WTC11 (cell line): ENCODE measurements at regions not wholly inside any gene's neighbourhood (a gene's known extent, or its start where the extent isn't known, plus 50 kb on each side); places are given as distances from the start of the nearest gene placed in this dataset.

Experiments used
- ATAC-seq: fragments of 200-7000 bp; cut with Tn5 transposase; 2 replicates; pipeline ENCODE4 v1.10.0; 2021; ENCODE audit warnings: mild to moderate bottlenecking, moderate library complexity
- CTCF ChIA-PET: fragments of 300-600 bp; sonication (Branson Sonifier 250); formaldehyde crosslinking; loops from one replicate; lab custom pipeline; 2021; ENCODE audit warnings: antibody characterized with exemption; lab: Charles Lee
- POLR2A ChIA-PET: fragments of 350-600 bp; sonication (Branson Sonifier 250); formaldehyde crosslinking; loops from one replicate; lab custom pipeline; 2021; ENCODE audit warnings: antibody characterized with exemption; lab: Charles Lee
- DNase-seq: peaks from one replicate; pipeline ENCODE4 v3.0.0; 2021; ENCODE audit warnings: low spot score
- H3K27ac Mint-ChIP-seq: 2 replicates; pipeline ENCODE4 v1.8.0; 2021; ENCODE audit warnings: mixed read lengths
- H3K27me3 Mint-ChIP-seq: 2 replicates; pipeline ENCODE4 v1.8.0; 2021; ENCODE audit warnings: low read depth, mild to moderate bottlenecking, moderate library complexity, mixed read lengths
- H3K36me3 Mint-ChIP-seq: 2 replicates; pipeline ENCODE4 v1.8.0; 2021; ENCODE audit warnings: mixed read lengths
- H3K4me1 Mint-ChIP-seq: 2 replicates; pipeline ENCODE4 v1.8.0; 2022; ENCODE audit warnings: mixed read lengths
- H3K4me3 Mint-ChIP-seq: 2 replicates; pipeline ENCODE4 v1.8.0; 2021; ENCODE audit warnings: mild to moderate bottlenecking, moderate library complexity, mixed read lengths
- H3K9me3 Mint-ChIP-seq: 2 replicates; pipeline ENCODE4 v1.8.0; 2021; ENCODE audit warnings: mixed read lengths
- ATF3 ChIP-seq: sonication (generic); formaldehyde crosslinking; conservative IDR thresholded peaks from 2 replicates; pipeline ENCODE4 v1.8.1; 2022; ENCODE audit warnings: mild to moderate bottlenecking, missing genetic modification reagents
- E2F1 ChIP-seq: sonication (generic); formaldehyde crosslinking; IDR thresholded peaks from 2 replicates; pipeline ENCODE4 v1.8.0; 2022; ENCODE audit warnings: mild to moderate bottlenecking, missing genetic modification reagents
- ELF4 ChIP-seq: sonication (generic); formaldehyde crosslinking; IDR thresholded peaks from 2 replicates; pipeline ENCODE4 v1.8.1; 2022; ENCODE audit warnings: low read depth, mild to moderate bottlenecking, moderate library complexity, missing genetic modification reagents
- IRF1 ChIP-seq: sonication (generic); formaldehyde crosslinking; IDR thresholded peaks from 2 replicates; pipeline ENCODE4 v1.8.0; 2023; ENCODE audit warnings: missing genetic modification reagents
- JUN ChIP-seq: sonication (generic); formaldehyde crosslinking; IDR thresholded peaks from 2 replicates; pipeline ENCODE4 v1.8.0; 2023; ENCODE audit warnings: mild to moderate bottlenecking, missing genetic modification reagents
- KAT7 ChIP-seq: sonication (generic); formaldehyde crosslinking; IDR thresholded peaks from 2 replicates; pipeline ENCODE4 v1.8.1; 2023; ENCODE audit warnings: missing genetic modification reagents, mild to moderate bottlenecking, borderline replicate concordance
- NR3C1 ChIP-seq: sonication (generic); formaldehyde crosslinking; conservative IDR thresholded peaks from 2 replicates; pipeline ENCODE4 v1.8.1; 2023; ENCODE audit warnings: low read depth, mild to moderate bottlenecking, missing genetic modification reagents
- PRDM15 ChIP-seq: sonication (generic); formaldehyde crosslinking; IDR thresholded peaks from 2 replicates; pipeline ENCODE4 v1.8.0; 2022; ENCODE audit warnings: missing genetic modification reagents
- PREB ChIP-seq: sonication (generic); formaldehyde crosslinking; IDR thresholded peaks from 2 replicates; pipeline ENCODE4 v1.8.1; 2022; ENCODE audit warnings: mild to moderate bottlenecking, missing genetic modification reagents, moderate library complexity, borderline replicate concordance
- RELA ChIP-seq: sonication (generic); formaldehyde crosslinking; IDR thresholded peaks from 2 replicates; pipeline ENCODE4 v1.8.1; 2022; ENCODE audit warnings: missing genetic modification reagents, mild to moderate bottlenecking, borderline replicate concordance
- TEAD4 ChIP-seq: sonication (generic); formaldehyde crosslinking; IDR thresholded peaks from 2 replicates; pipeline ENCODE4 v1.8.0; 2022; ENCODE audit warnings: mild to moderate bottlenecking, missing genetic modification reagents
- TP53 ChIP-seq: sonication (generic); formaldehyde crosslinking; IDR thresholded peaks from 2 replicates; pipeline ENCODE4 v1.8.1; 2023; ENCODE audit warnings: mild to moderate bottlenecking, missing genetic modification reagents
- USF2 ChIP-seq: sonication (generic); formaldehyde crosslinking; IDR thresholded peaks from 2 replicates; pipeline ENCODE4 v1.8.1; 2023; ENCODE audit warnings: mild to moderate bottlenecking, missing genetic modification reagents, moderate library complexity
- ZNF232 ChIP-seq: sonication (generic); formaldehyde crosslinking; IDR thresholded peaks from 2 replicates; pipeline ENCODE4 v1.8.0; 2022; ENCODE audit warnings: mild to moderate bottlenecking, missing genetic modification reagents
- TF ChIP-seq, protein P1 (sequence below): sonication (generic); formaldehyde crosslinking; IDR thresholded peaks from 2 replicates; pipeline ENCODE4 v1.8.1; 2023; ENCODE audit warnings: mild to moderate bottlenecking, missing genetic modification reagents
- TF ChIP-seq, protein P2 (sequence below): fragments of 250-450 bp; sonication (Bioruptor Pico); IDR thresholded peaks from 2 replicates; pipeline ENCODE4 v1.9.0; 2021; ENCODE audit warnings: mild to moderate bottlenecking, borderline replicate concordance

DNA sequence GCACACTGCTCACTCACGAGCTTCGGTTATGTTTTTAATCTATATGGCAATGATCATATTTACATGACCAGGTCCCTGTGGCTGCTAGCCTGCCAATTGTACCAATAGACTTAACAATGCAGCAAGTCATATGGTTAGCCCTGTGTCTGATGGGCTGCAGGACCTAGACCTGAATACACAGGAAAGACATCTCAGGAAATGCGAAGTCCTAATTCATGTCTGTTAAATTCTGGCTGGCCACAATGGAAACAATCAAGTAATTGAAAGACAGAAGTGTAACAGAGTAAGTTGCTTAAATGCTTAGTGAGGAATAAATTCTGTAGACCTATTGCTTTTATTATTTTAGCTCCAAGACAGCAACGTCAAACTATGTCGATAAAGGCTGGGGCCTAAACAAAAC lies 112.4 kb upstream of the FZD8 start (continued):
- no peak for TF ChIP-seq ELF4 (CRISPR knock-in tag)
- no peak for TF ChIP-seq PREB (CRISPR knock-in tag)
- no peak for TF ChIP-seq JUN
- no peak for TF ChIP-seq PRDM15 (CRISPR knock-in tag)
- TF ChIP-seq, protein P1, sequence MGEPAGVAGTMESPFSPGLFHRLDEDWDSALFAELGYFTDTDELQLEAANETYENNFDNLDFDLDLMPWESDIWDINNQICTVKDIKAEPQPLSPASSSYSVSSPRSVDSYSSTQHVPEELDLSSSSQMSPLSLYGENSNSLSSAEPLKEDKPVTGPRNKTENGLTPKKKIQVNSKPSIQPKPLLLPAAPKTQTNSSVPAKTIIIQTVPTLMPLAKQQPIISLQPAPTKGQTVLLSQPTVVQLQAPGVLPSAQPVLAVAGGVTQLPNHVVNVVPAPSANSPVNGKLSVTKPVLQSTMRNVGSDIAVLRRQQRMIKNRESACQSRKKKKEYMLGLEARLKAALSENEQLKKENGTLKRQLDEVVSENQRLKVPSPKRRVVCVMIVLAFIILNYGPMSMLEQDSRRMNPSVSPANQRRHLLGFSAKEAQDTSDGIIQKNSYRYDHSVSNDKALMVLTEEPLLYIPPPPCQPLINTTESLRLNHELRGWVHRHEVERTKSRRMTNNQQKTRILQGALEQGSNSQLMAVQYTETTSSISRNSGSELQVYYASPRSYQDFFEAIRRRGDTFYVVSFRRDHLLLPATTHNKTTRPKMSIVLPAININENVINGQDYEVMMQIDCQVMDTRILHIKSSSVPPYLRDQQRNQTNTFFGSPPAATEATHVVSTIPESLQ (CRISPR knock-in tag): no peak
- TF ChIP-seq NR3C1 (CRISPR knock-in tag): no peak
- no peak for TF ChIP-seq ATF3 (CRISPR knock-in tag)
- no peak for TF ChIP-seq KAT7
- TF ChIP-seq, all 79 proteins: peak for 0

DNA sequence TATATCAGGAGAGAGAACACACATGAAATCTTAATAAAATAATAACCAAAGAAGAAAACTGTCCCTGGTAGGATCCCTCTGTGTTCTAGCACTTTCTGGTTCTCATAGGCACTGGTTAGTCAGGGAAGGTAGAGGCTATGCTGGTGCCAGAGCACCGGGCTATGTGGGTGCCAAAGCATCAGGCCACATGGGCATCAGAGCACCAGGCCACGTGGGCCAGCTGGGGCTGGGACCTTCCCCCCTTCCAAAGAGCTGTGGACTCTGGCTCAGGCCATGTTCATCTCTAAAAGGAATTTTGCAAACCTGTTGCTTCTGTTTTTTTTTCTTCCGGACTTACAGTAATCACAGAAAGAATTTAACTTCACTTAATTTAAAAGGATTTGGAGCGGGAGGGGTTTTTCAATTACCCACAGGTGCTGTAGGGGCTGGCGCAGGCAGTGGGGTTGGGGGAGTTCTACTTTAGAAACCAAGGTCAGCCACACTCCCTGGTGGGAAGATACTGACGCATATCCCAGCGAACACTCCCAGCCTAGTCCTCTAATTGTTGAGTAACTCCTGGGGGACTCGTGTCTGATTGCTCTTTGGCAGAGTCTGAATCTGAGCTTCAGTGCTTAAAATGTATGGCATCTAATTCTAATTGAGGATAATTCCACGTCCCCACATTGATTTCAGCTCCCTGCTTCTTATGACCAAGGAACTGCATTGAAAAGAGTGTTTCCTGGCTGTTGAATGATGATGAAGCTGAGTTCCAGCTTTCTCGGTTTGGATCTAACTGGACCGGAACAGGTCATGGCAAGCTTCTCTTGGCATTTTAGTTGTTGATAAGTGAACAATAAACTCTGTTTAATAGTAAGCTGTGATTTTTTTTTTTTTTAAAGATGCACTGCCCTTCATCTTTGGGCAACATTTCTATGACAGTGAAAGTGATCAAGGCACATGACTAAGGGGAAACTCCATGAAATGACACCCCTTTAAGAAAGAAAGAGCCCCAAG lies 110.7 kb upstream of the FZD8 start:
- no peaks in the 10 kb centered on the region for H3K27me3 Mint-ChIP-seq
- no peak for TF ChIP-seq ZNF232 (CRISPR knock-in tag)
- no peak for TF ChIP-seq E2F1 (CRISPR knock-in tag)
- H3K27ac Mint-ChIP-seq: no peak overlapping the region
- DNase-seq (no peak), ATAC-seq (0 out of 2 replicates have a peak, but pooled peaks have one; percentile 34)
- ChIA-PET POLR2A (no interaction called here), CTCF (interaction anchor here (1.1 kb wide), 1 partner anchor 29 kb away, joined by 4 read pairs; no protein-coding TSS in a partner anchor)
- H3K9me3 Mint-ChIP-seq: no peaks in the 10 kb centered on the region
- no peaks in the 10 kb centered on the region for H3K36me3 Mint-ChIP-seq
- H3K4me1 Mint-ChIP-seq: peaks cover 23% of the 10 kb centered on the region
- no peak overlapping the region for H3K4me3 Mint-ChIP-seq

DNA sequence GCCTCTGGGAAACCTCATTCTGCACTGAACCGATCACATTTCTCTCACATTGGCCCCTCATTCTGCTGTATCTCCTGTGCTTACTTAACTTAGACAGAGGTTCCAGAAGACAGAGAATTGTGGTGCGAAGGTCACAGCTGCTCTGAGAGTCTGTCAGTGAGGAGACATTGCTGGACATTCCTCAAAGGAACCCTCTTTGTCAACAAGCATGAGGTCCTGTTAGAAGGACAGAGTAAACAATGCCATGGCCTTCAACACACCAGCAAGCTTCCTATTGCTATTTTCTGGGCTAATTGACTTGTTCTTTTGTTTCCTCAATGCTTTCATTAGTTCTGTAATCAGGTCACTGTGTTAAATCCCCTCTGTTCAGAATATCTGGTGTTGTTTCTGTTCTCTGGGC lies 109.3 kb upstream of the FZD8 start:
- ChIA-PET CTCF (no interaction called here), POLR2A (no interaction called here)
- Mint-ChIP-seq H3K9me3 (no peaks in the 10 kb centered on the region), H3K4me1 (peaks cover 26% of the 10 kb centered on the region), H3K36me3 (no peaks in the 10 kb centered on the region), H3K4me3 (no peak overlapping the region), H3K27ac (no peak overlapping the region), H3K27me3 (no peaks in the 10 kb centered on the region)
- DNase-seq (no peak), ATAC-seq (no peak)
- TF ChIP-seq RELA (CRISPR knock-in tag): no peak
- TF ChIP-seq, protein P2, sequence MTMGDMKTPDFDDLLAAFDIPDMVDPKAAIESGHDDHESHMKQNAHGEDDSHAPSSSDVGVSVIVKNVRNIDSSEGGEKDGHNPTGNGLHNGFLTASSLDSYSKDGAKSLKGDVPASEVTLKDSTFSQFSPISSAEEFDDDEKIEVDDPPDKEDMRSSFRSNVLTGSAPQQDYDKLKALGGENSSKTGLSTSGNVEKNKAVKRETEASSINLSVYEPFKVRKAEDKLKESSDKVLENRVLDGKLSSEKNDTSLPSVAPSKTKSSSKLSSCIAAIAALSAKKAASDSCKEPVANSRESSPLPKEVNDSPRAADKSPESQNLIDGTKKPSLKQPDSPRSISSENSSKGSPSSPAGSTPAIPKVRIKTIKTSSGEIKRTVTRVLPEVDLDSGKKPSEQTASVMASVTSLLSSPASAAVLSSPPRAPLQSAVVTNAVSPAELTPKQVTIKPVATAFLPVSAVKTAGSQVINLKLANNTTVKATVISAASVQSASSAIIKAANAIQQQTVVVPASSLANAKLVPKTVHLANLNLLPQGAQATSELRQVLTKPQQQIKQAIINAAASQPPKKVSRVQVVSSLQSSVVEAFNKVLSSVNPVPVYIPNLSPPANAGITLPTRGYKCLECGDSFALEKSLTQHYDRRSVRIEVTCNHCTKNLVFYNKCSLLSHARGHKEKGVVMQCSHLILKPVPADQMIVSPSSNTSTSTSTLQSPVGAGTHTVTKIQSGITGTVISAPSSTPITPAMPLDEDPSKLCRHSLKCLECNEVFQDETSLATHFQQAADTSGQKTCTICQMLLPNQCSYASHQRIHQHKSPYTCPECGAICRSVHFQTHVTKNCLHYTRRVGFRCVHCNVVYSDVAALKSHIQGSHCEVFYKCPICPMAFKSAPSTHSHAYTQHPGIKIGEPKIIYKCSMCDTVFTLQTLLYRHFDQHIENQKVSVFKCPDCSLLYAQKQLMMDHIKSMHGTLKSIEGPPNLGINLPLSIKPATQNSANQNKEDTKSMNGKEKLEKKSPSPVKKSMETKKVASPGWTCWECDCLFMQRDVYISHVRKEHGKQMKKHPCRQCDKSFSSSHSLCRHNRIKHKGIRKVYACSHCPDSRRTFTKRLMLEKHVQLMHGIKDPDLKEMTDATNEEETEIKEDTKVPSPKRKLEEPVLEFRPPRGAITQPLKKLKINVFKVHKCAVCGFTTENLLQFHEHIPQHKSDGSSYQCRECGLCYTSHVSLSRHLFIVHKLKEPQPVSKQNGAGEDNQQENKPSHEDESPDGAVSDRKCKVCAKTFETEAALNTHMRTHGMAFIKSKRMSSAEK (CRISPR knock-in tag): no peak
- no peak for TF ChIP-seq TP53 (CRISPR knock-in tag)
- TF ChIP-seq TEAD4 (CRISPR knock-in tag): no peak
- no peak for TF ChIP-seq USF2 (CRISPR knock-in tag)
- TF ChIP-seq KAT7: no peak
- no peak for TF ChIP-seq IRF1 (CRISPR knock-in tag)
